SU-DHL-6 (cell line): ENCODE measurements at regions not wholly inside any gene's neighbourhood (a gene's known extent, or its start where the extent isn't known, plus 50 kb on each side); places are given as distances from the start of the nearest gene placed in this dataset.

Experiments
- H2AFZ ChIP-seq: fragments of 200-600 bp; sonication (generic); 2 replicates; pipeline ENCODE4 v1.6.1; 2014; ENCODE audit warnings: low read depth, mild to moderate bottlenecking, moderate library complexity, mixed read lengths, antibody characterized with exemption, low read length; ENCODE audit not compliant: severe bottlenecking
- H3F3A ChIP-seq: fragments of 200-600 bp; shearing (Covaris generic); 2 replicates; pipeline ENCODE4 v1.6.0; 2016; ENCODE audit warnings: antibody characterized with exemption, mild to moderate bottlenecking; ENCODE audit not compliant: insufficient read depth
- H3K27ac ChIP-seq: fragments of 200-600 bp; sonication (generic); 2 replicates; pipeline ENCODE4 v1.5.1; 2016; ENCODE audit warnings: low read depth, mild to moderate bottlenecking, low read length, moderate library complexity, mixed read lengths
- H3K27me3 ChIP-seq: fragments of 200-600 bp; sonication (generic), shearing (Covaris generic); 2 replicates; pipeline ENCODE4 v1.6.0; 2014; ENCODE audit warnings: mild to moderate bottlenecking, low read length
- H3K36me3 ChIP-seq: fragments of 200-600 bp; sonication (generic); 2 replicates; pipeline ENCODE4 v1.6.1; 2014; ENCODE audit warnings: mild to moderate bottlenecking, low read length, mixed read lengths
- H3K4me2 ChIP-seq: fragments of 300-600, 200-600 bp; shearing (Covaris generic), sonication (generic); 2 replicates; pipeline ENCODE4 v1.6.0; 2014; ENCODE audit warnings: low read length, low read depth, mild to moderate bottlenecking; ENCODE audit not compliant: poor library complexity, severe bottlenecking
- H3K4me3 ChIP-seq: fragments of 200-600 bp; sonication (generic); 2 replicates; pipeline ENCODE4 v1.5.1; 2014; ENCODE audit warnings: antibody characterized with exemption, low read length, mild to moderate bottlenecking, mixed read lengths; ENCODE audit not compliant: insufficient read depth, poor library complexity, severe bottlenecking
- H3K79me2 ChIP-seq: fragments of 200-600 bp; sonication (generic); 2 replicates; pipeline ENCODE4 v1.6.1; 2014; ENCODE audit warnings: mild to moderate bottlenecking, low read length, moderate library complexity; ENCODE audit not compliant: insufficient read depth
- H3K9ac ChIP-seq: fragments of 200-600 bp; sonication (generic); 2 replicates; pipeline ENCODE4 v1.7.0; 2014; ENCODE audit warnings: mild to moderate bottlenecking, low read length
- H3K9me2 ChIP-seq: fragments of 200-600 bp; sonication (generic); replicated peaks from 2 replicates; pipeline ENCODE4 v1.6.1; 2014; ENCODE audit warnings: low read length; ENCODE audit not compliant: insufficient read depth
- H3K9me3 ChIP-seq: fragments of 200-600 bp; sonication (generic); 2 replicates; pipeline ENCODE4 v1.6.1; 2014; ENCODE audit warnings: low read length, mixed read lengths; ENCODE audit not compliant: insufficient read depth
- H4K20me1 ChIP-seq: fragments of 200-600 bp; sonication (generic); 2 replicates; pipeline ENCODE4 v1.6.1; 2014; ENCODE audit warnings: low read depth, mild to moderate bottlenecking, antibody characterized with exemption, low read length, moderate library complexity, mixed read lengths
- CTCF ChIP-seq: fragments of 200-600 bp; sonication (generic); IDR thresholded peaks from one replicate; pipeline ENCODE4 v1.5.1; 2017; ENCODE audit warnings: antibody characterized with exemption, mild to moderate bottlenecking, low read length, moderate library complexity; ENCODE audit not compliant: insufficient read depth, poor library complexity, severe bottlenecking
- EZH2phosphoT487 ChIP-seq: fragments of 200-600 bp; sonication (generic), shearing (Covaris generic); conservative IDR thresholded peaks from 2 replicates; pipeline ENCODE4 v1.6.1; 2018; ENCODE audit warnings: mild to moderate bottlenecking, antibody characterized with exemption, low read length, moderate library complexity, mixed read lengths

- Histone ChIP-seq H3K4me3 (no peak overlapping the region), H3K4me2 (no peak overlapping the region), H3K79me2 (no peaks in the 10 kb centered on the region), H2AFZ (no peak overlapping the region), H3K9me3 (no peaks in the 10 kb centered on the region), H3K27ac (no peak overlapping the region), H3K9me2 (no peaks in the 10 kb centered on the region), H3K9ac (no peak overlapping the region), H3K27me3 (no peaks in the 10 kb centered on the region), H4K20me1 (no peaks in the 10 kb centered on the region), H3F3A (no peaks in the 10 kb centered on the region), H3K36me3 (no peaks in the 10 kb centered on the region)
- no peak for TF ChIP-seq CTCF
Observed at GRCh38 chr4:62252728-62253127, 1052.6 kb downstream of the ADGRL3 start.

- no peaks in the 10 kb centered on the region for H3K36me3 ChIP-seq
- no peak overlapping the region for H2AFZ ChIP-seq
- H3K79me2 ChIP-seq: no peaks in the 10 kb centered on the region
- no peaks in the 10 kb centered on the region for H3K27me3 ChIP-seq
- H3K4me2 ChIP-seq: no peak overlapping the region
- no peaks in the 10 kb centered on the region for H3K9me3 ChIP-seq
- H3F3A ChIP-seq: no peaks in the 10 kb centered on the region
- no peaks in the 10 kb centered on the region for H3K9me2 ChIP-seq
- H3K4me3 ChIP-seq: no peak overlapping the region
- no peak overlapping the region for H3K27ac ChIP-seq
- no peaks in the 10 kb centered on the region for H4K20me1 ChIP-seq
- no peak overlapping the region for H3K9ac ChIP-seq
- no peak for TF ChIP-seq EZH2phosphoT487
- no peak for TF ChIP-seq CTCF
Observed at GRCh38 chr4:62250100-62250499, 1050.0 kb downstream of the ADGRL3 start.

- H3K79me2 ChIP-seq: no peaks in the 10 kb centered on the region
- no peak overlapping the region for H3K4me3 ChIP-seq
- H3K9me2 ChIP-seq: no peaks in the 10 kb centered on the region
- H3K27me3 ChIP-seq: no peaks in the 10 kb centered on the region
- H3K27ac ChIP-seq: no peak overlapping the region
- no peaks in the 10 kb centered on the region for H3K36me3 ChIP-seq
- no peaks in the 10 kb centered on the region for H3F3A ChIP-seq
- H3K9ac ChIP-seq: no peak overlapping the region
- no peaks in the 10 kb centered on the region for H4K20me1 ChIP-seq
- no peaks in the 10 kb centered on the region for H3K9me3 ChIP-seq
- no peak overlapping the region for H3K4me2 ChIP-seq
- no peak overlapping the region for H2AFZ ChIP-seq
- TF ChIP-seq CTCF: no peak
- TF ChIP-seq EZH2phosphoT487: no peak
Observed at GRCh38 chr4:62243895-62244294, 1043.8 kb downstream of the ADGRL3 start.

- no peak for TF ChIP-seq CTCF
- TF ChIP-seq EZH2phosphoT487: no peak
- no peak overlapping the region for H3K4me3 ChIP-seq
- no peaks in the 10 kb centered on the region for H3K9me2 ChIP-seq
- no peaks in the 10 kb centered on the region for H3K79me2 ChIP-seq
- no peaks in the 10 kb centered on the region for H3K27me3 ChIP-seq
- H3K4me2 ChIP-seq: no peak overlapping the region
- no peaks in the 10 kb centered on the region for H3F3A ChIP-seq
- H3K36me3 ChIP-seq: no peaks in the 10 kb centered on the region
- H4K20me1 ChIP-seq: no peaks in the 10 kb centered on the region
- no peak overlapping the region for H3K27ac ChIP-seq
- peak overlapping the region; percentile 41 for H2AFZ ChIP-seq
- no peaks in the 10 kb centered on the region for H3K9me3 ChIP-seq
- H3K9ac ChIP-seq: no peak overlapping the region
Observed at GRCh38 chr4:62235911-62236310, 1035.8 kb downstream of the ADGRL3 start.
